COLO668 (cell line): ENCODE measurements at regions not wholly inside any gene's neighbourhood (a gene's known extent, or its start where the extent isn't known, plus 50 kb on each side); places are given as distances from the start of the nearest gene placed in this dataset.
"Not testable (repeated sequence)": the region's sequence is repeated elsewhere in the genome, so short reads cannot be mapped to it uniquely, and the experiment has no call there.

ENCODE experiments used
- DNase-seq: peaks from one replicate; lab custom pipeline; 2025; ENCODE audit not compliant: unreplicated experiment; lab: John Stamatoyannopoulos, UW

- no peak for DNase-seq
Observed at GRCh38 chr4:83213640-83214039, 71.0 kb downstream of the COQ2 start.

DNA sequence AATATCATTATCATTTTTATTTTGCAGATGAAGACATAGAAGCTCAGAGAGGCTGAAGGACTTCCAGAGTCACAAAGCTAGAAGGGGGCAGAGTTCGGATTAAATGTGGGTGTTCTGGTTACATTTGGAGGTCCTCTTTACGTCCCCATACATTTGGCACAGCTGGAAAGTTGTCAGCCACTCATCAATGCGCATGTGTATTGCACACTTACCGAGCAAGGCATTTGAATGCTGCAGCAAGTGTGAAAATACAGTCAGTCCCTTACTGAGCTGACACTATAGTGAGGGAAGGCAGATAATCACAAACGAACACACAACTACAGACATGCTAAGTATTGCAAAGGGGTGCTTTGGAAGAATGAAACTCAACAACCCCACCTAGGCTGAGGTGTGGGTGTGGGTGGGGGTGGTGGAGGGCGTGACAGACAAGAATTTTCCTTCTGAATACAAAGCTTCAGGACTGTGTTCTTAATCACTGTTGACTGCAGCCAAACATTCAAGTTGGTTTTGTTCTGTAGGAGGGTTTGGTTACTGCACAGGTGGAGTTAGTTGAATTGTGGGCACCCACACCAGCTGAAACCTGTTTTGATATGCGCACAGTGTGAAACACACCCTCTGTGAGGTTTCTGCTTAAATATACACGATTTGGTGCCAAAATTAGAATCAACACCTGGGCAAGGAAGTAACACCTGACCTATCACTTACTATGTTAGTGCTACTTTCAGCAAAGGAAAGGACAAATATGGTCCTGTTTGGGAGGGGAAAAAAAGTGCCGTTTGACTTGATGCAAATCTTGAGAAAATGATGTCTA lies 72.4 kb downstream of the COQ2 start:
- peak; percentile 34 for DNase-seq

- no peak for DNase-seq
Observed at GRCh38 chr4:83209419-83209818, 75.2 kb downstream of the COQ2 start.

DNA sequence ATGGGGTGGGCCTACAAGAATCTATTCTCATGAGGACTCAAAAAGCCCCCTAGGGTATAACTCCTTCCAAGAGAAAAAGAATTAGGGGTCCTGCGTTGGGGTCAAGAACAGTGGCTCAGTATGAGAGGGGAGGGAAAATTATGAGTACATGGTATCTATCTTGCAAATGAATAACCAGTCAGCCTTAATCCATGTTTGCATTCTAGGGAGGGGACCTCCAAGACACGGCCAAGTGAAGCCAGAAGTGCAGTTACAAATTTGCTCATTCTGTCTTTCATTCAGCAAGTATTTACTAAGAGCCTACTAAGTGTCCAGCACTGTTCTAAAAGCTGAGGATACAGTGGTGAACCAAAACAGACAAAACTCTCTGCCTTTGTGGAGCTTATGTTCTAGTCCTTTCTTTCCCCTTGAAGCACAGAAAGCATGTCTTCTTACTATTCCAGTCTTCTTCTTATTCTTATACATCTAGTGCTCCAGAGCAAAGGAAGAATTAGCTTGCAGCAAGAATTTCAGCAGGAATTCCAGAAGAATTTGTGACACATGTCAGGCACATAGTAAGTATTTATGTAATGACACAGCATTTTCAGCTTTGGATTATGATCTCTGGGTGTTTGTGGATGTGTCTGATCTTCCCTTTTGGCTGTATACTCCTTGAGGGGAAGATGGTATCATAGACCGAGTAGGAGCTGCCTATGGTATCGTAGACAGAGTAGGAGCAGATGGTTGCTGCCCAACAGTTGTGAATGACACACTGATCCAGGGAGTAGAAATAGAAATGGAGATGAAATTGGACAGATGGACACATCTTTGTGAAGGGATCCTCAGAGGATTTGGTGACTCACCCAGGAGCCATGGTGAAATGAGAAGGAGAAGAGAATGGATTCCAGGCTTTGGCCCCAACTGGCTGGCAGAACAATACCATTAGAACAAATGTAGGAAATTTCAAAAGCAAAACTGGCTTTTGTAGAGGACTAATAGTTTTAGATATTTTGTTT lies 75.9 kb downstream of the COQ2 start:
- no peak for DNase-seq

DNA sequence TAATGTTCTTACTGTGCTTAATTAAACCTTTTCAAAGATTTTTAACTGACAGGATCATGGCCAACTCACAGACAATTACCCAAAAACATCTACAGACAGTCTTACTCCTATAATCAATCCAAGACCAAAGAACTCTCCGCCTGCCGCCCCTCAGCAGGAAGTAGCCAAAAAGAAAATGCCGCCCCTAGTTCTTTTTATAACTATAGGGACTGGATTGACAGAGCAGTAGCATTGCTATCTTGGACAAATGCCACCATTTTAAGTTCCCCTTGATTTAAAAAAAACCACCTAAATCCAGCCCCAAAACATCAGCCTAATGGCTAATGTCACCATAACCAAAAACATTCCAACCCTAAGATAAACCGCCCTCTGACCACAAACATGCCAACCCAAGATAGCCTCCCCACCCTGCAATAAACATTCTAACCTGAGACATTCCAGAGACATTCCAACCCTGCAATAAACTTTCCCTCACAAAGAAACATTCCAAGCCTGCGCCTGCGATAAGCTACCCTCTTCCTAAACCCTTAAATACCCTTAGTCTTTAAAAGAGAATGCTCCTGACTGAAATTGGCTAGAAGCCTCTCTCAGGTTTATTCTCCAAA lies 77.0 kb downstream of the COQ2 start:
- DNase-seq, result no peak

GRCh38 chr4:83205760-83206159 lies 78.8 kb downstream of the COQ2 start:
- DNase-seq, result no peak

GRCh38 chr4:83204731-83205130 lies 79.9 kb downstream of the COQ2 start:
- DNase-seq, result no peak

DNA sequence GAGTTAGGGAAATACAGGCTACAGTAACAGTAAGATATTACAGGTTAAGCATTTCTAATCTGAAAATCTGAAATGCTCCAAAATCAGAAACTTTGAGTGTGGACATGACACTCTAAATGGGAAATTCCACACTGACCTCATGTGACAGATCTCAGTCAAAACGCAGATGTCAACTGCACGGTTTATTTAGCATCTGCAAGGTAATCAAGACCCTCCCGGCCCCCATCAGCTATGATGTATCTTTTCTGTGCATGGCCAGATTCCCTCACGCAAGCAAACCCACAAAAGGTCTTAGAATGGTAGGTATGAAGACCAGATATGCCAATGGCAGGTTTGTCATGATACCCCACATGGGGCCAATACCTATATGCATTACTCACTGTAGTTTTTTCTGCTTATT lies 82.8 kb downstream of the COQ2 start:
- no peak for DNase-seq

- DNase-seq, result no peak
Observed at GRCh38 chr4:83197555-83198235, 83.2 kb upstream of the PLAC8 start.

DNA sequence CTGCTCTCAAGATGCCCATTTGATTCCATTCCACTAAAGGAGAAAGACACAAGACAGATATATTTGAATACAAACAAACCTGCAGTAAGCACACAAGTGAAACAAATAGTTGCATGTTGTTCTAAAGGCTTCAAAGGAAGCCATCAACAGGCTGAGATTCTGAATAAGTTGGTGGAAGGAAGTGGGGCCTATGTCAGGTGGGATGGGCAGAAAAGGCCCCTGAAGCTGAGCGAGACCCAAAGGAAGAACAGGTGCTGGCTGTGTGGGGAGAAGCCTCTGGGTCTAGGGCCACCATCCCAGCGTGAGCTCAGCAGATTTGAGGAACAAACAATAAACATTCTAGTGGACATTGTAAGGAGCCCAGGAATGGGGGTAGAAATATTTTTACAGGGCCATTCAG lies 82.4 kb upstream of the PLAC8 start:
- no peak for DNase-seq

DNA sequence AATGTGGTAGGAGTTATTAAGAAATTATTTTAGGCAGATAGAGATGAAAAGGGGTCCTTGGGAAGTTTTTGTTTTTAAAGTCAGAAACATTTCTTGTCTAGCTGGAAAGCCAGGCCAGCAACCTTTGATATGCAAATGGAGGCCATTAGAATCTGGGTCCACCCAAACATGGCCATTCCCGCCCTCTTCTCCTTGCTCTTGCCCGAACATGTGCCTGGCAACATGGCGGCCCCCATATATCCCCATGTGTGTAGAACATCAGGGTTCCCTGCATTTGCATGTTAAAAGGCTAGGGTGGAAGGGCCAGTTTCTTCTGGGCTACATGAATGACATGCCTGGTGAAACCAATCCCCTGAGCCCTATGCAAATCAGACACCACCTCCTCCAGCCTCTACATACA lies 80.7 kb upstream of the PLAC8 start:
- no peak for DNase-seq

- not testable (repeated sequence) for DNase-seq
Observed at GRCh38 chr4:83194588-83194987, 80.1 kb upstream of the PLAC8 start.

DNA sequence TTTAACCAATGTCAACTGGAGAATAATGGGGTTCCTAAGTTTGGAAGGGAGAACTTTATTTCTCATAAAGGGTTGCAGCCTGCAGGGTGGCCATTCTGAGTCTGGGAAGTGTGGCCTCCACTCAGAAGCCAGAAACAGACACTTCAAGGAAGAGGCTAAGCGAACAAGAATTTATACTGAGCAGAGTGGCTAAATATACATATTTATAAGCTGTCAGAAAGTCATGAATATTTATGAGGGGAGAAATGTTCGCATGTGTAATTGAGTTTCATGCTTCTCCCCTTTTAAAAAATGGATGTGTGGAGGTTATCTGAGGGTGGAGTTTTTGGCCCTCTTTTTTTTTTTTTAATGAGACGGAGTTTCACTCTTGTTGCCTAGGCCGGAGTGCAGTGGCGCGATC lies 78.1 kb upstream of the PLAC8 start:
- DNase-seq, result no peak

DNA sequence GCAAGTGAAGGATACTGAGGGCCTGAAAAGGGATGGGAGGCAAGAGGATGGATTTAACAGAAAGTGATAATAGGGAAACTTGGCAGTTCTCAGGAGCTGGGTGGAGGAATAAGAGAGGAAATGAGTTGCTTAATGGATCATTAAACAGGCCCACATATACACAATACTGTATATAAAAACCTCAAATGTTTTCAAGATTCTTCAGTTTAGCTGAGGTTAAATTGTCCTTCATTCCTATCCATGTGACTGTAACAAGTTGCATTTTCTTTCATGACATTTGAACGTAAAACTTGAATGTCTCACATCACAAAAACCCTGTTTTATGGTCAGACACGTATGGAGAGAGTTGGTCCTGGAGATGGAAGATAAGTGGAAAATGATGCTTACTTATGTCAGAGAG lies 76.5 kb upstream of the PLAC8 start:
- DNase-seq, result no peak

GRCh38 chr4:83189631-83190136 lies 75.2 kb upstream of the PLAC8 start:
- DNase-seq, result no peak

DNA sequence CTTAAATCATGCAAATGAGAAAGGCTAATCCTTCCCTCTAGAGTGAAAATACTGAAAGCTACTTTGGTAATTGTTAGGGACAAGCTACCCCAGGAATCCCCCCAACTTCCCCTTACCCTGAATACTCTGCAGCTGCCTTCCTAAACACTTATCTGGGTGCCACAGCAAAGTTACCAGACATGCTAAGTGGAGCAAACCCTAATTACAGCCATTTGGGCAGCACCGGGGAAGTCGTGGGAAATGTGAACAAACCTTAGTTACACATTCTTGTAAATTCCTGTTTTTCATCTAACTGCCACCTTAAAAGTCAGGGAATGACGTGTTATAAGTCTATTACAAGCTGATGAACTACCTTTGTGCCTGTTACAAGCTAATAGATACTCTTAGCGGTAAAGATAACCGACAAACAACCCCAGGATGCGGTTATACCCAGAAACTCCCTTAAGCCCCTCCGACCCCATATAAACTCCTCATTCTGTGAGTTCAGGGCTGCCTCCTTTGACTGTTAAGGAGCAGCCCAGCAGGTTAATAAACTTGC lies 66.0 kb upstream of the PLAC8 start:
- DNase-seq, result no peak

DNA sequence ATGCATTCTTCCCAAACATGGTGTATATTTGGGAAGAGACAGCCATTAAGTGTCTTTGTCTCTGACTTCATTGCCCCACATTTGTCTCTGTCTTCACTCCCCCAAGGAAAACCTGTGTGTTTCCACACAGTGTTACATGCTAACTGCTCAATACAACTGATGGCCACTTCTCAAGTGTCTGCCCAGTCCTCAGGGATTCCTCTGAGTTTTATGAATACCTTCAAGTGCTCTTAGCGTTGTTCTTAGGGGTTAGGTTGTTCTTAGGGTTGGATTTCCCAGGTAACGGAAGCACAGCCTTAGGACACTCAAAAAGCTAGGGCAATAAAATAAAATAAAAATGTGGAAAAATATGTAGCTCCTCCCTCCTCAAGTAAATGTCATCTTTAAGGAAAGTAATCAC lies 64.7 kb upstream of the PLAC8 start:
- DNase-seq, result no peak

DNA sequence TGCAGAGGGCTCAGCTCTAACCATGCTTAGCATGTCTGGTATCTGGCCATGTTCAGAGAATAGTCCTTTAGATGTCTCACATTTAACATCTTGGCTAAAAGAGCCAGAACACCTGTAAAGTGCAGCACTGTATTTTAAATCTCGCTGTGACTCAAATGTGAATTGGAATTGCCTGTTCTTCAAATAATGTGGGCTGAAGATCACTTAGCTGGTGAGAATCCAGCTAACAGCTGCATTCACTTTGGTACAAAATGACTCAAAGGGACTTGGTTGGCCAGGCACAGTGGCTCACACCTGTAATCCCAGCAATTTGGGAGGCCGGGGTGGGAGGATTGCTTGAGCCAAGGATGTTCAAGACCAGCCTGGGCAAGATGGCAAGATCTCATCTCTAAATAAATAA lies 63.5 kb upstream of the PLAC8 start:
- DNase-seq, result no peak

DNA sequence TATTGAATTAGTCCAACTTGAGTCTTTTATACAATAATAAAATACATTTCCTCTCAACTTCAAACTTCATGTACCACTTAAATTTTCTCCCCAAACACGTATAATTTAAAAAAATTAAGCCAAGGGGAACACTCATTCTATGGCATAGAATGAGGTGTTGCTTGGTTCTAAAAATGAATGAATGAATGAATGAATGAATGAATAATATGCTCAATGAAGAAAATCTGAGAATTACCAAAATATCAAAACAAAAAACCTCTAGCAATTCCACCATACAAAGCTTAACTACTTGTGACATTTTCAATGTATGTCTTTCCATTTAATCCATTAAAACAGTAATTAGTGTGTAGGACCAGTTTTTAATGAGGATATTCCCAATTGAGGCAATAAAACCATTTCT lies 62.7 kb upstream of the PLAC8 start:
- DNase-seq, result no peak

GRCh38 chr4:83174844-83175414 lies 60.4 kb upstream of the PLAC8 start:
- DNase-seq, result no peak
